IMR-90 (cell line): ENCODE measurements at regions not wholly inside any gene's neighbourhood (a gene's known extent, or its start where the extent isn't known, plus 50 kb on each side); places are given as distances from the start of the nearest gene placed in this dataset.
A peak's percentile ranks its signal among the peaks of the same experiment; 100 is the strongest.

Experiments used
- ATAC-seq: fragments of 200-7000 bp; cut with Tn5 transposase; 2 replicates; pipeline ENCODE4 v1.9.1; 2020; ENCODE audit warnings: low read depth, mild to moderate bottlenecking, moderate library complexity
- BruUV-seq: library from RNA; stranded (reverse); fragments of 400-500 nt; replicated peaks from 2 replicates; lab custom pipeline; 2021; lab: Mats Ljungman, UMichigan
- CTCF ChIA-PET: fragments of 300-600 bp; formaldehyde crosslinking; extraction: SDS; loops from one replicate; lab custom pipeline; 2021; ENCODE audit warnings: antibody characterized with exemption; lab: Yijun Ruan, JAX
- POLR2A ChIA-PET: fragments of 300-600 bp; sonication (Branson Sonifier 250); formaldehyde crosslinking; loops from one replicate; lab custom pipeline; 2022; ENCODE audit warnings: antibody characterized with exemption; ENCODE audit not compliant: unreplicated experiment; lab: Charles Lee
- DNase-seq: peaks from one replicate; pipeline ENCODE4 v3.0.0; 2013
- H2AFZ ChIP-seq: replicated peaks from 2 replicates; pipeline ENCODE3; 2013; ENCODE audit warnings: low read length, mild to moderate bottlenecking; ENCODE audit not compliant: poor library complexity
- H2AK5ac ChIP-seq: 2 replicates; pipeline ENCODE4 v1.6.1; 2013; ENCODE audit warnings: low read depth, low read length, inconsistent platforms
- H2AK9ac ChIP-seq: replicated peaks from 2 replicates; pipeline ENCODE3; 2013; ENCODE audit warnings: mild to moderate bottlenecking, low read depth, low read length, moderate library complexity; ENCODE audit not compliant: poor library complexity
- H2BK120ac ChIP-seq: 2 replicates; pipeline ENCODE4 v1.6.1; 2013; ENCODE audit warnings: low read depth, low read length, inconsistent platforms
- H2BK15ac ChIP-seq: 3 replicates; pipeline ENCODE4 v1.6.1; 2013; ENCODE audit warnings: low read depth, low read length, inconsistent platforms
- H2BK20ac ChIP-seq: 2 replicates; pipeline ENCODE4 v1.6.1; 2013; ENCODE audit warnings: low read depth, mild to moderate bottlenecking, inconsistent platforms, low read length, moderate library complexity
- H2BK5ac ChIP-seq: 2 replicates; pipeline ENCODE4 v1.6.1; 2013; ENCODE audit warnings: mild to moderate bottlenecking, low read depth, low read length, inconsistent platforms; ENCODE audit not compliant: poor library complexity, severe bottlenecking
- H3K14ac ChIP-seq: replicated peaks from 2 replicates; pipeline ENCODE4 v1.6.1; 2013; ENCODE audit warnings: low read depth, low read length, inconsistent platforms
- H3K18ac ChIP-seq: 2 replicates; pipeline ENCODE4 v1.6.1; 2013; ENCODE audit warnings: low read depth, low read length, control low read depth
- H3K23ac ChIP-seq: 2 replicates; pipeline ENCODE4 v1.6.1; 2013; ENCODE audit warnings: low read depth, low read length, inconsistent platforms
- H3K27ac ChIP-seq: 2 replicates; pipeline ENCODE4 v1.5.1; 2013; ENCODE audit warnings: mild to moderate bottlenecking, control low read depth, low read length; ENCODE audit not compliant: insufficient read depth
- H3K27me3 ChIP-seq: 2 replicates; pipeline ENCODE4 v1.6.1; 2013; ENCODE audit warnings: low read length; ENCODE audit not compliant: control insufficient read depth, insufficient read depth
- H3K36me3 ChIP-seq: 2 replicates; pipeline ENCODE4 v1.6.1; 2013; ENCODE audit warnings: low read length, mixed read lengths; ENCODE audit not compliant: control insufficient read depth, insufficient read depth
- H3K4ac ChIP-seq: 2 replicates; pipeline ENCODE4 v1.6.1; 2013; ENCODE audit warnings: low read depth, low read length, inconsistent platforms
- H3K4me1 ChIP-seq: 2 replicates; pipeline ENCODE4 v1.6.1; 2013; ENCODE audit warnings: low read length, mixed read lengths; ENCODE audit not compliant: control insufficient read depth, insufficient read depth
- H3K4me2 ChIP-seq: 2 replicates; pipeline ENCODE4 v1.6.1; 2013; ENCODE audit warnings: low read depth, mild to moderate bottlenecking, control low read depth, low read length, moderate library complexity
- H3K4me3 ChIP-seq: 2 replicates; pipeline ENCODE4 v1.5.1; 2013; ENCODE audit warnings: low read depth, mild to moderate bottlenecking, control low read depth, low read length, moderate library complexity; ENCODE audit not compliant: insufficient read depth
- H3K56ac ChIP-seq: 2 replicates; pipeline ENCODE4 v1.6.1; 2013; ENCODE audit warnings: low read length, inconsistent platforms; ENCODE audit not compliant: insufficient read depth; ENCODE audit errors: extremely low read depth
- H3K79me1 ChIP-seq, 2 experiments: 2 replicates each; pipeline ENCODE4 v1.6.1; 2013; ENCODE audit warnings: low read length in 2 of 2, inconsistent platforms in 1 of 2, low read depth in 1 of 2
- H3K9ac ChIP-seq: 2 replicates; pipeline ENCODE4 v1.6.1; 2013; ENCODE audit warnings: low read depth, low read length, control low read depth
- H3K9me1 ChIP-seq: 2 replicates; pipeline ENCODE4 v1.6.1; 2013; ENCODE audit warnings: low read length, inconsistent platforms; ENCODE audit not compliant: insufficient read depth
- H3K9me3 ChIP-seq: 2 replicates; pipeline ENCODE4 v1.6.1; 2013; ENCODE audit warnings: low read length; ENCODE audit not compliant: control insufficient read depth, insufficient read depth
- H4K20me1 ChIP-seq: 2 replicates; pipeline ENCODE4 v1.6.1; 2013; ENCODE audit warnings: low read length, inconsistent platforms; ENCODE audit not compliant: insufficient read depth
- H4K5ac ChIP-seq: 2 replicates; pipeline ENCODE4 v1.6.1; 2013; ENCODE audit warnings: mild to moderate bottlenecking, low read depth, low read length, control low read depth
- H4K8ac ChIP-seq, 2 experiments: 2 replicates each; pipeline ENCODE4 v1.6.1; 2013; ENCODE audit warnings: low read depth in 2 of 2, low read length in 2 of 2, control low read depth in 1 of 2, inconsistent platforms in 1 of 2
- H4K91ac ChIP-seq: 2 replicates; pipeline ENCODE4 v1.6.1; 2013; ENCODE audit warnings: low read depth, low read length, inconsistent platforms; ENCODE audit not compliant: insufficient read depth
- CEBPB ChIP-seq: IDR thresholded peaks from 2 replicates; pipeline ENCODE4 v1.6.1; 2012; ENCODE audit warnings: low read depth, low read length, improper control_type of control experiment
- MAFK ChIP-seq: IDR thresholded peaks from 2 replicates; pipeline ENCODE4 v1.6.1; 2012; ENCODE audit warnings: low read depth, low read length, improper control_type of control experiment
- MAZ ChIP-seq: IDR thresholded peaks from 2 replicates; pipeline ENCODE4 v1.6.1; 2012; ENCODE audit warnings: low read depth, mild to moderate bottlenecking, low read length, improper control_type of control experiment, moderate library complexity, borderline replicate concordance
- POLR2A ChIP-seq: IDR thresholded peaks from 2 replicates; pipeline ENCODE4 v1.6.1; 2012; ENCODE audit warnings: mild to moderate bottlenecking, low read depth, low read length
- RAD21 ChIP-seq: IDR thresholded peaks from 2 replicates; pipeline ENCODE4 v1.6.1; 2012; ENCODE audit warnings: low read length, improper control_type of control experiment
- WGBS, 2 experiments: methylation state at CpG; one replicate each; pipeline versions ENCODE4 v1.1.5 to v1.1.7; 2013; ENCODE audit warnings: missing lambda C conversion rate in 2 of 2; ENCODE audit not compliant: insufficient read length in 1 of 2; ENCODE audit errors: extremely low coverage in 2 of 2; 5-methylcytosine and 5-hydroxymethylcytosine counted together
- dilution Hi-C: fragments of 300-500 bp; cut with HindIII; formaldehyde crosslinking; loops from one replicate; pipeline ENCODE4 v1.14.3; 2018; ENCODE audit warnings: low sequenced_read_pairs; ENCODE audit not compliant: unreplicated experiment
- in situ Hi-C: fragments of 300-500 bp; cut with MboI; formaldehyde crosslinking; loops from 3 replicates; pipeline ENCODE4 v1.14.3; 2019; ENCODE audit warnings: low sequenced_read_pairs, inconsistent platforms, mixed read lengths
- intact Hi-C: fragments of 100-400 bp; cut with micrococcal nuclease; formaldehyde crosslinking; loops from 2 replicates; pipeline ENCODE4 v1.10.0; 2022
- TF ChIP-seq, protein P1 (sequence below): conservative IDR thresholded peaks from 2 replicates; pipeline ENCODE4 v1.5.1; 2012; ENCODE audit warnings: mild to moderate bottlenecking, low read depth, low read length, improper control_type of control experiment
- TF ChIP-seq, protein P2 (sequence below): fragments of 150-350 bp; IDR thresholded peaks from 2 replicates; pipeline ENCODE4 v1.6.1; 2016; ENCODE audit warnings: low read depth, mild to moderate bottlenecking, low read length, moderate library complexity, borderline replicate concordance

DNA sequence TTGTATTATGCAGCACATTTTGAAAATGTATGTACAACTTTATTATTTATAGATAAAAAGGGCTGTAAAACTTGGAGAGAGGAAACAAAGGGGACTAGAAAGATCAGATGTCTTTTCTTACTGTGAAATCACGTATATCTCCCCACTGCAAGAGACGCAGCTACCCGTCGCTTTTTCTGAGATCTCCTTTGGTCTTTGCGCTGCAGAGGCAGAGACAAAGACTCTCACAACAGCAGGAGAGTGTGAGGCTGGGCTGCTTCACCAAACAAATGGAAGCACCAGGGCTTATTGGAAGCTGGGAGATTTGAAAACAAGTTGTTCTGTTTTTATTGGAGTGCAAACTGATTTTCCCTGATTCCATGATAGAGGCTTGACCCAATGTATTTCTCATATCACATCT is 129.0 kb upstream of the PARD3B start:
- TF ChIP-seq MAZ (no peak), MAFK (no peak), POLR2A (no peak), RAD21 (no peak), CEBPB (no peak)
- TF ChIP-seq, protein P1, sequence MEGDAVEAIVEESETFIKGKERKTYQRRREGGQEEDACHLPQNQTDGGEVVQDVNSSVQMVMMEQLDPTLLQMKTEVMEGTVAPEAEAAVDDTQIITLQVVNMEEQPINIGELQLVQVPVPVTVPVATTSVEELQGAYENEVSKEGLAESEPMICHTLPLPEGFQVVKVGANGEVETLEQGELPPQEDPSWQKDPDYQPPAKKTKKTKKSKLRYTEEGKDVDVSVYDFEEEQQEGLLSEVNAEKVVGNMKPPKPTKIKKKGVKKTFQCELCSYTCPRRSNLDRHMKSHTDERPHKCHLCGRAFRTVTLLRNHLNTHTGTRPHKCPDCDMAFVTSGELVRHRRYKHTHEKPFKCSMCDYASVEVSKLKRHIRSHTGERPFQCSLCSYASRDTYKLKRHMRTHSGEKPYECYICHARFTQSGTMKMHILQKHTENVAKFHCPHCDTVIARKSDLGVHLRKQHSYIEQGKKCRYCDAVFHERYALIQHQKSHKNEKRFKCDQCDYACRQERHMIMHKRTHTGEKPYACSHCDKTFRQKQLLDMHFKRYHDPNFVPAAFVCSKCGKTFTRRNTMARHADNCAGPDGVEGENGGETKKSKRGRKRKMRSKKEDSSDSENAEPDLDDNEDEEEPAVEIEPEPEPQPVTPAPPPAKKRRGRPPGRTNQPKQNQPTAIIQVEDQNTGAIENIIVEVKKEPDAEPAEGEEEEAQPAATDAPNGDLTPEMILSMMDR, result no peak
- TF ChIP-seq, protein P2, sequence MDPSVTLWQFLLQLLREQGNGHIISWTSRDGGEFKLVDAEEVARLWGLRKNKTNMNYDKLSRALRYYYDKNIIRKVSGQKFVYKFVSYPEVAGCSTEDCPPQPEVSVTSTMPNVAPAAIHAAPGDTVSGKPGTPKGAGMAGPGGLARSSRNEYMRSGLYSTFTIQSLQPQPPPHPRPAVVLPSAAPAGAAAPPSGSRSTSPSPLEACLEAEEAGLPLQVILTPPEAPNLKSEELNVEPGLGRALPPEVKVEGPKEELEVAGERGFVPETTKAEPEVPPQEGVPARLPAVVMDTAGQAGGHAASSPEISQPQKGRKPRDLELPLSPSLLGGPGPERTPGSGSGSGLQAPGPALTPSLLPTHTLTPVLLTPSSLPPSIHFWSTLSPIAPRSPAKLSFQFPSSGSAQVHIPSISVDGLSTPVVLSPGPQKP, result no peak
- in situ Hi-C loops, result no loop called here

More for the DNA sequence above, 129.0 kb upstream of the PARD3B start:
- Histone ChIP-seq H3K27ac (no peak overlapping the region), H2AK9ac (no peak overlapping the region), H3K4me1 (no peaks in the 10 kb centered on the region), H3K23ac (no peak overlapping the region), H2AFZ (peak overlapping the region; percentile 69), H3K14ac (no peak overlapping the region), H2BK15ac (no peak overlapping the region), H3K9me1 (no peaks in the 10 kb centered on the region), H3K56ac (no peak overlapping the region), H4K8ac (no peak overlapping the region), H3K27me3 (no peaks in the 10 kb centered on the region), H3K9ac (no peak overlapping the region), H4K20me1 (no peaks in the 10 kb centered on the region), H3K9me3 (peaks cover 5% of the 10 kb centered on the region), H4K5ac (no peak overlapping the region), H2BK5ac (no peak overlapping the region), H3K36me3 (no peaks in the 10 kb centered on the region), H3K18ac (no peak overlapping the region), H3K4me2 (no peak overlapping the region), H3K4me3 (no peak overlapping the region), H3K4ac (no peak overlapping the region), H4K91ac (no peak overlapping the region), H2BK20ac (no peak overlapping the region), H2AK5ac (no peak overlapping the region), H2BK120ac (no peak overlapping the region), H3K79me1 (no peaks in the 10 kb centered on the region)
- POLR2A ChIA-PET, result no interaction called here
- no TSS peak for BruUV-seq
- WGBS, 2 experiments, result no CpG with 5 or more reads among the region's 5 CpGs
- CTCF ChIA-PET, result interaction anchor here (1.0 to 1.1 kb wide), 2 partner anchors 16 to 18 kb away, joined by 3 read pairs; no protein-coding TSS in a partner anchor
- dilution Hi-C loops (no loop called here), intact Hi-C loops (no loop called here)
- no peak for ATAC-seq
- no peak for DNase-seq
